ENCODE measurements at regions not wholly inside any gene's neighbourhood (a gene's known extent, or its start where the extent isn't known, plus 50 kb on each side); places are given as distances from the start of the nearest gene placed in this dataset.

- TF ChIP-seq POLR2A (IDR thresholded peaks at IDR 0.05; ENCODE audit: low read depth, low read length) (no peak), POLR2AphosphoS5 (IDR thresholded peaks at IDR 0.05; ENCODE audit: low read depth, low read length) (no peak), TAF1 (IDR thresholded peaks at IDR 0.05; ENCODE audit: low read depth, low read length) (no peak), SPI1 (IDR thresholded peaks at IDR 0.05; ENCODE audit: low read depth, low read length) (no peak), PAX5 (IDR thresholded peaks at IDR 0.05; ENCODE audit: insufficient read depth, low read length, severe bottlenecking) (no peak)
Measured at GRCh38 chr3:192077795-192078497, 617.0 kb downstream of the PYDC2 start.

Measured in GM12891 (cell line).